RPMI8226 (cell line): ENCODE measurements at regions not wholly inside any gene's neighbourhood (a gene's known extent, or its start where the extent isn't known, plus 50 kb on each side); places are given as distances from the start of the nearest gene placed in this dataset.
"Not testable (repeated sequence)": the region's sequence is repeated elsewhere in the genome, so short reads cannot be mapped to it uniquely, and the experiment has no call there.

ENCODE experiments used
- DNase-seq: peaks from one replicate; pipeline ENCODE4 v3.0.0-alpha.2; 2015

- DNase-seq = no peak
Observed at GRCh38 chrX:95218976-95219375, 1465.7 kb upstream of the DIAPH2 start.

GRCh38 chrX:95248386-95248785 is 1436.3 kb upstream of the DIAPH2 start:
- no peak for DNase-seq

- DNase-seq = no peak
Observed at GRCh38 chrX:95290455-95290854, 1394.2 kb upstream of the DIAPH2 start.

DNA sequence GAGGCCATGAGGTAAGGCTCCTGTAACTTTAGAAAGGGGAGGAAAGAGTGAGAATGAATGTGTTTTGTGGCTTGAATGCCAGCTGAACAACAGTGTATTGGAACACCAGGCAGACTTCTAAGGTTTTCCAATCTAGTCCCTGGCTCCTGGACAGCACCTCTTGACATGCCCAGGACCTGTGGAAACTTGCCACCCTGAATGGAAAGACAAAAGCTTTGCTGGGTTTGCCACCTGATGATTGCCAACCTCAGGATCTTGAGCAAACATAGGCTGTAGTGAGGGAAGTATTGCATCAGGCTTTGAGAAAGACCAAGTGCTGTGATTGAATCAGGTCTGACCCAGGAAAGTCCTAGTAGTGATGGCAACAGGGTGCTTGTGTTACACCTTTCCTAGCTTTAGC is 1393.1 kb upstream of the DIAPH2 start:
- no peak for DNase-seq

DNA sequence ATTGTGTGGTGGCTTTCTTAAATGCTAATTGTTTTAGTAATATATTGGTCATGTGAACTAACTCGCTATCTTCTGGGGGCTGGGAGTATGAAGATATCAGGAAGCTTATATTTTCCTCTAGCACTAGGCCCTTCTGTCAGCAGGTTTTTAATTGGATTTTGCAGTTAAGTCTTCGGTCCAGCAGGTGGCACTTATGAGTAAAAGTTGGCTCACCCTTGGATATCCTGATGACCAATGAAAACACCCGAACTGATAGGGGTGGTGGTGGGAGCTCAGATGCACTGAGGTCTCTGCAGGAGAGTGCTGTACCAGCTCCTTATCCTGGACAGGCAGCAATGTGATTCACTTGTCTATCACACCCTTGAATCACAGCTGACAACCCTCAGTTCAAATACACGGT is 1365.8 kb upstream of the DIAPH2 start:
- DNase-seq = peak; percentile 2

DNA sequence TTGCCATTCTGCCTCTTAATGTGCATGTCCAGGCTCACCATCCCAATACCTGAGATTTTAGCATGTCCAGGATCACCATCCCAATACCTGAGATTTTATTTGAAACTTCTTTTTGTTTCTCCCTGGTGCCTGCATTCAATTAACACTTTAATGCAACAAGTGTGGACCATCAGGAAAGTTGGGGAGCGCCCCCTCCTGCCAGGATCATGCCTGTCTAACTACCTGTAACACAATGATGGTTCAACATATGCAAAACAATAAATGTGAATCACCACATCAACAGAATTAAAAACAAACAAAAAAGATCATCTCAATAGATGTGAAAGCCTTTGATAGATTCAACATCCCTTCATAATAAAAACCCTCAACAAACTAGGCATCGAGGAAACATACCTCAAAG is 1359.5 kb upstream of the DIAPH2 start:
- no peak for DNase-seq

DNA sequence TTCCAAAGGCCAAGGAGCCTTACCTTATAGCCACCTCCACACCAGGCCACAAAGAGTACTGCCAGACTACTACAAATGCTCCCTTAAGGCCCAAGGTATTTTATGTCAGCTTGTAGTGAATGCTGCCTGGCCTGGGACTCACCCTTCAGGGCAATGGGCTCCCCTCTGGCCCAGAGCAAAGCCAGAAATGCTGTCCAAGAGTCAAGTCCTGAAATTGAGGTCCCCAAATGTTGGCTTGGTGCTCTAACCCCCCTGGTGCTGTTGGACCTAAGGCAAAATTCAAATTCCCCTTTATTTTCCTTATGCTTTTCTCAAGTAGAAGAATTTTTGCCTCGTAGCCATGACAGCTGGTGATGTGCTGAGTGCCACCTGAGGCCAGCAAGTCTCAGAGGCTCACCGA is 1354.3 kb upstream of the DIAPH2 start:
- no peak for DNase-seq

- DNase-seq = no peak
Observed at GRCh38 chrX:95332530-95332929, 1352.1 kb upstream of the DIAPH2 start.

- DNase-seq = no peak
Observed at GRCh38 chrX:95346856-95347255, 1337.8 kb upstream of the DIAPH2 start.

- no peak for DNase-seq
Observed at GRCh38 chrX:95350774-95351488, 1333.7 kb upstream of the DIAPH2 start.

GRCh38 chrX:95367286-95367685 is 1317.4 kb upstream of the DIAPH2 start:
- DNase-seq = no peak

- DNase-seq = no peak
Observed at GRCh38 chrX:95382799-95383198, 1301.8 kb upstream of the DIAPH2 start.

GRCh38 chrX:95383778-95384177 is 1300.9 kb upstream of the DIAPH2 start:
- no peak for DNase-seq

GRCh38 chrX:95427389-95427788 is 1257.3 kb upstream of the DIAPH2 start:
- DNase-seq = no peak

DNA sequence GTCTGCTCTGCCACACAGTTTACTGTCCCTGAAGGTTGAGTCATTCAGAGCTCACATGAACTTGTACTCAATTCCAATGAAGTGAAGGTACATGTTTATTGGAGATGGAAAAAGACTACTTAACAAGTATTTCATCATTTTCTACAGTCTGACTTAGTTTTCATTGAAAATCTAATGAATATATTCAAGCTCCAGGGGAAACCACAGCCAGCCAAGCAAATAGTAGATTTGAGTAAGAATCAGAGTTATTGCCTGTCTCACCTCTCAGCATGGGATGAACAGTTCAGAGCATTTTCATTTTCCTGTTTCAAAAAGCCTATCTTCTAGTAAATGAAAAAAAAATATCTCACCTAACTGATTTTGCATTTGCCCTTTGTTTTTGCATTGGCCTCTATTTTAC is 1249.4 kb upstream of the DIAPH2 start:
- no peak for DNase-seq

DNA sequence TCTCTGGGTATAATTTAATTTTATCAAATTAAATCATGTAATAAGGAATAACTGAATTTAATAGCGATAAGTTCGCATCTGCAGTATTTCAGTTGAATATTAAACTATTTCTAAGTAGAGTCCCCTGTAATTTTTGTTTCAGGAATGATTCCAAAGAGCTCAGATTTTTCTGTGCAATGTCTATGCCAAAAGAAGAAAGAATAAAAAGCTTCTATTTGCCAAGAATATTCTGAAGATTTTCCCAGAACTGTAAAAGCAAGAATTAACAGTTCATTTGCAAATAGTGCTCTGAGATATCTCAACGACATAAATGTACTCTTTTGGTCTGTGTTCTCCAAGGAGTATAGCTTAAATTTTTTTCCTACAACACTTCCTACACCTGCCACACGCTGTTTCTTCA is 1242.8 kb upstream of the DIAPH2 start:
- no peak for DNase-seq

- no peak for DNase-seq
Observed at GRCh38 chrX:95484781-95485180, 1199.9 kb upstream of the DIAPH2 start.

GRCh38 chrX:95505721-95506120 is 1178.9 kb upstream of the DIAPH2 start:
- DNase-seq = no peak

GRCh38 chrX:95509474-95509873 is 1175.2 kb upstream of the DIAPH2 start:
- DNase-seq = no peak

DNA sequence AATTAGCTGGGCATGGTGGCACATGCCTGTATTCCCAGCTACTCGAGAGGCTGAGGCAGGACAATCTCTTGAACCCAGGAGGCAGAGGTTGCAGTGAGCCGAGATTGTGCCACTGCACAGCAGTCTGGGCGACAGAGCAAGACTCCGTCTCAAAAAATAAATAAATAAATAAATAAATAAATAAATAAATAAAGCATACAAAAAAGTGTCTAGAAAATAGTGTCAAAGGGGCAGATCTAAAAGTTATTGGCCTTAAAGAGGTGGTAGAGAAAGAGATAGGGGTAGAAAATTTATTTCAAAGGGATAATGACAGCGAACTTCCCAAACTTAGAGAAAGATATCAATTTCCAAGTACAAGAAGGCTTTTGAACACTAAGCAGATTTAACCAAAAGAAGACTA is 1160.6 kb upstream of the DIAPH2 start:
- not testable (repeated sequence) for DNase-seq

DNA sequence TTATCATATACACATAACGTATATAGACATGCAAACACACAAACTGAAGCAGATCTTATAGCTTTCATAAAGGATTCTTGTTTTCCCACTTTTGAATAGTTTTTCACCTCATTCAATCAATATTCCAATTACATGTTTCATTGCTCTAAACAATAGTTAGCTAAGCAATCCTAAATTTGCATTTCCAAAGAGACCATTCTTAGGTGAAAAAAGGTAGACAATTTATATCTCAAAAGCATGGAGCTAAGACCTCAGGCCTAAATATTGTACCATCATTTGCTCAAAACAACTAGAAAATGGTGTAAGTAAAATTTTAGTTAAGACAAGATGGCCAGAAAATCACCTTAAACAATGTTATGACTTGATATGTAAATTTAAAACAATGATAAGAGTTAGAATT is 1148.5 kb upstream of the DIAPH2 start:
- no peak for DNase-seq

DNA sequence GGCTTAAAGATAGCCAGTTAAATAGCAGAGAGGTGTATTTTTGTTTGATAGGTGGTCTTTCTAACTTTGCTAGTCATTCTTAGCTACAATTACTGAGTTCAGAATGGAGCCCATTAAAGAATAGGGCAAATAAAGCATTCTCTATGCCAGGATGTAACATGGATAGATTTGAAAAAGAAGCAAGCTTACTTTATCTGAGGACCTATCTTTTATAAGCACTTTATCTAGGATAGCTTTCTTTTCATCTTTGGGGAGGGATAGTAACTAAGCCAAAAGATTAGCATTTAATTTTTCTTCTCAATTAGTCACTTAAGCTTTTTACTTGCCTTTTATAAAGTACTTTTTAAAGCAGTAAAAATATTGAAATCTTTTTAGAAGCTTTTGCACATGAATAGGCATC is 1148.0 kb upstream of the DIAPH2 start:
- DNase-seq = no peak

GRCh38 chrX:95539041-95539440 is 1145.6 kb upstream of the DIAPH2 start:
- no peak for DNase-seq

DNA sequence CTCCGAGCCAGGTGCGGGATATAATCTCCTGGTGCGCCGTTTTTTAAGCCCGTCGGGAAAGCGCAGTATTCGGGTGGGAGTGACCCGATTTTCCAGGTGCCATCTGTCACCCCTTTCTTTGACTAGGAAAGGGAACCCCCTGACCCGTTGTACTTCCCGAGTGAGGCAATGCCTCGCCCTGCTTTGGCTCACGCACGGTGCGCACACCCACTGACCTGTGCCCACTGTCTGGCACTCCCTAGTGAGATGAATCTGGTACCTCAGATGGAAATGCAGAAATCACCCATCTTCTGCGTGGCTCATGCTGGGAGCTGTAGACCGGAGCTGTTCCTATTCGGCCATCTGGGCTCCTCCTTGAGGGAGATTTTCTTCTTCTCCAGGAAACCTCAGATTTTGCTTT is 1135.1 kb upstream of the DIAPH2 start:
- not testable (repeated sequence) for DNase-seq

GRCh38 chrX:95585321-95585720 is 1099.3 kb upstream of the DIAPH2 start:
- no peak for DNase-seq

DNA sequence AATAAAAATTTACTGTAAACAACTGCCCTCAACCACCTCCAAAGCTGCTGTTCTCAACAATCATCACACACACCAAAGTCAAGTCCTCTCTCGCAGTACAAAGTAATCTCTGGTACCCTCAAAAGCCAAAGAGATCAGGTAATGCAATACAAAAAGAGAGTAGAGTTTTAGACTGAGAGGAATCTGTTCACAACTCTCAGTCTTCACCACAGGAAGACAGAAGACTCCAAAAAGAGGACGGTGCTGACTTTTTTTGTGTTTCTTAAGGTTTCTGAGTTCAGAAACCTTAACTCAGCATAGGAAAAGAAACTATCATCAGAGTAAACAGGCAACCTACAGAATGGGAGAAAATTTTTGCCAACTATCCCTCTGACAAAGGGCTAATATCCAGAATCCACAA is 1072.3 kb upstream of the DIAPH2 start:
- no peak for DNase-seq
